GM12878 (cell line): ENCODE measurements at regions not wholly inside any gene's neighbourhood (a gene's known extent, or its start where the extent isn't known, plus 50 kb on each side); places are given as distances from the start of the nearest gene placed in this dataset.

Experiments
- ATAC-seq: fragments of 200-7000 bp; cut with Tn5 transposase; 3 replicates; pipeline ENCODE4 v1.9.1; 2020; ENCODE audit warnings: mild to moderate bottlenecking, moderate library complexity
- BruUV-seq: library from RNA; stranded (reverse); fragments of 400-500 nt; replicated peaks from 2 replicates; lab custom pipeline; 2021; lab: Mats Ljungman, UMichigan
- CTCF ChIA-PET: fragments of 300-600 bp; sonication (Branson Sonifier 250); formaldehyde crosslinking; extraction: SDS; loops from one replicate; lab custom pipeline; 2021; ENCODE audit warnings: inconsistent platforms; lab: Yijun Ruan, JAX
- POLR2A ChIA-PET: fragments of 350-600 bp; formaldehyde crosslinking; extraction: SDS; loops from one replicate; lab custom pipeline; 2021; ENCODE audit warnings: inconsistent platforms; lab: Charles Lee
- RAD21 ChIA-PET: fragments of 300-600 bp; sonication (Branson Sonifier 250); formaldehyde crosslinking; loops from one replicate; lab custom pipeline; 2023; ENCODE audit warnings: antibody characterized with exemption; ENCODE audit not compliant: unreplicated experiment; lab: Charles Lee
- SMC1A ChIA-PET: fragments of 300-600 bp; sonication (Branson Sonifier 250); formaldehyde crosslinking; loops from one replicate; lab custom pipeline; 2023; ENCODE audit not compliant: unreplicated experiment, uncharacterized antibody; lab: Charles Lee
- DNase-seq: peaks from one replicate; pipeline ENCODE4 v3.0.0-alpha.2; 2011; ENCODE audit warnings: low read depth, low spot score
- FAIRE-seq: peaks from 3 replicates; lab custom pipeline; 2011; peaks lifted over from hg19 to GRCh38; lab: Jason Lieb, UNC
- H2AFZ ChIP-seq: 2 replicates; pipeline ENCODE4 v1.6.0; 2011; ENCODE audit warnings: low read depth, low read length, control low read depth; ENCODE audit not compliant: control insufficient read depth
- H3K27ac ChIP-seq: 2 replicates; pipeline ENCODE4 v1.5.1; 2011; ENCODE audit warnings: control low read depth; ENCODE audit not compliant: control insufficient read depth, insufficient read depth
- H3K27me3 ChIP-seq, 2 experiments: replicated peaks in 1 of 2; 2 replicates each; pipeline versions ENCODE4 v1.6.0 to v1.6.1; 2011; ENCODE audit warnings: low read length in 1 of 2; ENCODE audit not compliant: control insufficient read depth in 2 of 2, insufficient read depth in 2 of 2
- H3K36me3 ChIP-seq, 2 experiments: 2 replicates each; pipeline ENCODE4 v1.5.1; 2011; ENCODE audit warnings: low read length in 1 of 2; ENCODE audit not compliant: control insufficient read depth in 2 of 2, insufficient read depth in 2 of 2
- H3K4me1 ChIP-seq: 2 replicates; pipeline ENCODE4 v1.6.1; 2011; ENCODE audit warnings: mild to moderate bottlenecking, low read length, moderate library complexity, mixed read lengths; ENCODE audit not compliant: control insufficient read depth, insufficient read depth
- H3K4me2 ChIP-seq: 2 replicates; pipeline ENCODE4 v1.6.0; 2011; ENCODE audit warnings: control low read depth; ENCODE audit not compliant: control insufficient read depth, insufficient read depth
- H3K4me3 ChIP-seq: fragments of 200-600 bp; sonication (generic); 2 replicates; pipeline ENCODE4 v1.5.1; 2016
- H3K79me2 ChIP-seq: 2 replicates; pipeline ENCODE4 v1.6.0; 2011; ENCODE audit warnings: low read length; ENCODE audit not compliant: control insufficient read depth, insufficient read depth
- H3K9ac ChIP-seq: 2 replicates; pipeline ENCODE4 v1.8.0; 2011; ENCODE audit warnings: low read length, control low read depth, mixed read lengths; ENCODE audit not compliant: control insufficient read depth, insufficient read depth
- H3K9me3 ChIP-seq: replicated peaks from 3 replicates; pipeline ENCODE4 v1.5.1; 2011; ENCODE audit warnings: mild to moderate bottlenecking, low read length; ENCODE audit not compliant: control insufficient read depth, insufficient read depth
- H4K20me1 ChIP-seq: 2 replicates; pipeline ENCODE4 v1.6.0; 2011; ENCODE audit not compliant: control insufficient read depth, insufficient read depth
- BCL11A ChIP-seq: IDR thresholded peaks from 2 replicates; pipeline ENCODE4 v1.6.1; 2011; ENCODE audit warnings: low read depth, low read length
- CBFB ChIP-seq: IDR thresholded peaks from 2 replicates; pipeline ENCODE4 v1.6.1; 2016; ENCODE audit warnings: antibody characterized with exemption, low read depth
- EP300 ChIP-seq, 2 experiments: fragments of 150-350 bp in 1 of 2; IDR thresholded peaks; 2 replicates each; pipeline ENCODE4 v1.6.1; 2011 to 2012; ENCODE audit warnings: low read depth in 2 of 2, low read length in 2 of 2, borderline replicate concordance in 1 of 2, improper control_type of control experiment in 1 of 2, inconsistent platforms in 1 of 2; ENCODE audit not compliant: control insufficient read depth in 1 of 2
- FOS ChIP-seq: IDR thresholded peaks from 3 replicates; pipeline ENCODE4 v1.6.1; 2011; ENCODE audit warnings: borderline replicate concordance; ENCODE audit not compliant: insufficient read length; ENCODE audit errors: extremely low read depth
- GABPA ChIP-seq: IDR thresholded peaks from 2 replicates; pipeline ENCODE4 v1.6.1; 2014; ENCODE audit warnings: antibody characterized with exemption, low read depth, mild to moderate bottlenecking, inconsistent platforms
- IKZF1 ChIP-seq: fragments of 450-650 bp; conservative IDR thresholded peaks from 2 replicates; pipeline ENCODE4 v1.6.1; 2017; ENCODE audit warnings: antibody characterized with exemption, mild to moderate bottlenecking
- NFYA ChIP-seq: IDR thresholded peaks from 2 replicates; pipeline ENCODE4 v1.6.1; 2011; ENCODE audit warnings: low read depth, mild to moderate bottlenecking, low read length, improper control_type of control experiment, borderline replicate concordance
- NR2C1 ChIP-seq: fragments of 450-650 bp; IDR thresholded peaks from 2 replicates; pipeline ENCODE4 v1.6.1; 2017; ENCODE audit warnings: antibody characterized with exemption, mild to moderate bottlenecking, moderate library complexity
- NR2F1 ChIP-seq: fragments of 450-650 bp; conservative IDR thresholded peaks from 2 replicates; pipeline ENCODE4 v1.6.1; 2017; ENCODE audit warnings: mild to moderate bottlenecking
- RELA ChIP-seq: fragments of 450-650 bp; IDR thresholded peaks from 2 replicates; pipeline ENCODE4 v1.8.0; 2014; ENCODE audit warnings: borderline replicate concordance; ENCODE audit not compliant: partially characterized antibody
- SMAD5 ChIP-seq: IDR thresholded peaks from 2 replicates; pipeline ENCODE4 v1.6.1; 2016; ENCODE audit warnings: antibody characterized with exemption, low read depth
- ZNF274 ChIP-seq: IDR thresholded peaks from one replicate; pipeline ENCODE4 v1.8.0; 2011; ENCODE audit not compliant: insufficient read length, insufficient read depth
- WGBS: methylation state at CpG from one replicate; pipeline ENCODE4 v1.1.6; 2016; ENCODE audit warnings: low lambda C conversion rate; ENCODE audit not compliant: insufficient replicate concordance, insufficient coverage; ENCODE audit errors: missing lambda C conversion rate; 5-methylcytosine and 5-hydroxymethylcytosine counted together
- in situ Hi-C: fragments of 300-500 bp; cut with MboI; formaldehyde crosslinking; loops from 9 replicates; pipeline ENCODE4 v1.14.3; 2018; ENCODE audit warnings: mixed read lengths
- intact Hi-C: fragments of 100-400 bp; cut with micrococcal nuclease; formaldehyde crosslinking; loops from one replicate; pipeline ENCODE4 v1.14.2; 2022; ENCODE audit not compliant: unreplicated experiment
- TF ChIP-seq, protein P1 (sequence below), 3 experiments: IDR thresholded peaks in 2 of 3; conservative IDR thresholded peaks in 1 of 3; 2 replicates each; pipeline ENCODE4 v1.5.1; 2011; ENCODE audit warnings: low read depth in 3 of 3, low read length in 3 of 3, mild to moderate bottlenecking in 3 of 3, control low read depth in 2 of 3, moderate library complexity in 2 of 3, inconsistent platforms in 1 of 3, mixed read lengths in 1 of 3; ENCODE audit not compliant: control insufficient read depth in 2 of 3, insufficient read depth in 1 of 3; ENCODE audit errors: extremely low read depth in 1 of 3

DNA sequence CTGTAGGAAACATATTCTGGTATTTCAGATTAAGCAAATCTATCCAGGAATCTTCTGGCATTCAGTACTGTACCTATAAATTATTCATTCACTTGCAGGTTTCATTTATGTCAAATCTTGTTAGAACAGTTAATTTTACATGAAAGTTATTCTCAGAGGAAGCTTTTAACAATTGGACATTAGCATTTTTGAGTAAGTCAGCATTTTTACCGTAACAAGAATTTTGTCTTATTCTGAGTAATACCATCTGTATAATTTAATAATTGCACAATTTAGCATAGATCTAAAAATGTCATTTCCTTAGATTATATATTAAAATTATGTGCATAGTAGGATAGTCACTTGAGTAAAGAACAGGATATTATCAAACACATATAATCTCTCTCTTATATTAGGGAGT lies 764.8 kb upstream of the LRFN5 start:
- ChIA-PET POLR2A (no interaction called here), SMC1A (no interaction called here), CTCF (interaction anchor here (1.4 kb wide), 1 partner anchor 14 kb away, joined by 3 read pairs; no protein-coding TSS in a partner anchor), RAD21 (no interaction called here)
- intact Hi-C loops: no loop called here
- ATAC-seq (no peak), DNase-seq (no peak), FAIRE-seq (no peak)
- Histone ChIP-seq H3K79me2 (no peaks in the 10 kb centered on the region), H3K9ac (no peak overlapping the region), H2AFZ (no peak overlapping the region), H3K27ac (no peak overlapping the region), H4K20me1 (no peaks in the 10 kb centered on the region), H3K9me3 (no peaks in the 10 kb centered on the region), H3K27me3 (no peaks in the 10 kb centered on the region), H3K4me3 (no peak overlapping the region), H3K4me1 (no peaks in the 10 kb centered on the region), H3K4me2 (no peak overlapping the region), H3K36me3 (no peaks in the 10 kb centered on the region)
- TF ChIP-seq CBFB (no peak), NR2F1 (no peak), RELA (no peak), ZNF274 (no peak), EP300 (IDR thresholded peaks at IDR 0.05; ENCODE audit: borderline replicate concordance in 1 of 2, control insufficient read depth in 1 of 2, low read depth in 2 of 2, low read length in 2 of 2) (no peak), GABPA (no peak), IKZF1 (no peak), SMAD5 (no peak), NFYA (no peak), FOS (no peak), NR2C1 (no peak), BCL11A (no peak)
- TF ChIP-seq, protein P1, sequence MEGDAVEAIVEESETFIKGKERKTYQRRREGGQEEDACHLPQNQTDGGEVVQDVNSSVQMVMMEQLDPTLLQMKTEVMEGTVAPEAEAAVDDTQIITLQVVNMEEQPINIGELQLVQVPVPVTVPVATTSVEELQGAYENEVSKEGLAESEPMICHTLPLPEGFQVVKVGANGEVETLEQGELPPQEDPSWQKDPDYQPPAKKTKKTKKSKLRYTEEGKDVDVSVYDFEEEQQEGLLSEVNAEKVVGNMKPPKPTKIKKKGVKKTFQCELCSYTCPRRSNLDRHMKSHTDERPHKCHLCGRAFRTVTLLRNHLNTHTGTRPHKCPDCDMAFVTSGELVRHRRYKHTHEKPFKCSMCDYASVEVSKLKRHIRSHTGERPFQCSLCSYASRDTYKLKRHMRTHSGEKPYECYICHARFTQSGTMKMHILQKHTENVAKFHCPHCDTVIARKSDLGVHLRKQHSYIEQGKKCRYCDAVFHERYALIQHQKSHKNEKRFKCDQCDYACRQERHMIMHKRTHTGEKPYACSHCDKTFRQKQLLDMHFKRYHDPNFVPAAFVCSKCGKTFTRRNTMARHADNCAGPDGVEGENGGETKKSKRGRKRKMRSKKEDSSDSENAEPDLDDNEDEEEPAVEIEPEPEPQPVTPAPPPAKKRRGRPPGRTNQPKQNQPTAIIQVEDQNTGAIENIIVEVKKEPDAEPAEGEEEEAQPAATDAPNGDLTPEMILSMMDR (IDR thresholded peaks at IDR 0.05 in 2 of 3, conservative IDR thresholded peaks at IDR 0.05 in 1 of 3; ENCODE audit: control insufficient read depth in 2 of 3, extremely low read depth in 1 of 3, insufficient read depth in 1 of 3, low read depth in 3 of 3, low read length in 3 of 3): no peak
- BruUV-seq: no TSS peak
- in situ Hi-C loops: no loop called here
- whole genome bisulfite sequencing: 54% methylated on average over 1 of the region's 1 CpG
